Astrocyte (in vitro differentiated cells and primary cell): ENCODE measurements at regions not wholly inside any gene's neighbourhood (a gene's known extent, or its start where the extent isn't known, plus 50 kb on each side); places are given as distances from the start of the nearest gene placed in this dataset.

Experiments used
- EZH2 ChIP-seq: IDR thresholded peaks from 2 replicates; pipeline ENCODE4 v1.6.1; 2012; ENCODE audit warnings: mild to moderate bottlenecking, low read length, inconsistent platforms; ENCODE audit not compliant: insufficient read depth
- TF ChIP-seq, protein P1 (sequence below): IDR thresholded peaks from 2 replicates; pipeline ENCODE4 v1.5.1; 2011; ENCODE audit warnings: low read depth, mild to moderate bottlenecking, inconsistent platforms, low read length, moderate library complexity; ENCODE audit not compliant: insufficient read depth

GRCh38 chr18:65995206-65995605 is 244.4 kb downstream of the CDH7 start:
- TF ChIP-seq, protein P1, sequence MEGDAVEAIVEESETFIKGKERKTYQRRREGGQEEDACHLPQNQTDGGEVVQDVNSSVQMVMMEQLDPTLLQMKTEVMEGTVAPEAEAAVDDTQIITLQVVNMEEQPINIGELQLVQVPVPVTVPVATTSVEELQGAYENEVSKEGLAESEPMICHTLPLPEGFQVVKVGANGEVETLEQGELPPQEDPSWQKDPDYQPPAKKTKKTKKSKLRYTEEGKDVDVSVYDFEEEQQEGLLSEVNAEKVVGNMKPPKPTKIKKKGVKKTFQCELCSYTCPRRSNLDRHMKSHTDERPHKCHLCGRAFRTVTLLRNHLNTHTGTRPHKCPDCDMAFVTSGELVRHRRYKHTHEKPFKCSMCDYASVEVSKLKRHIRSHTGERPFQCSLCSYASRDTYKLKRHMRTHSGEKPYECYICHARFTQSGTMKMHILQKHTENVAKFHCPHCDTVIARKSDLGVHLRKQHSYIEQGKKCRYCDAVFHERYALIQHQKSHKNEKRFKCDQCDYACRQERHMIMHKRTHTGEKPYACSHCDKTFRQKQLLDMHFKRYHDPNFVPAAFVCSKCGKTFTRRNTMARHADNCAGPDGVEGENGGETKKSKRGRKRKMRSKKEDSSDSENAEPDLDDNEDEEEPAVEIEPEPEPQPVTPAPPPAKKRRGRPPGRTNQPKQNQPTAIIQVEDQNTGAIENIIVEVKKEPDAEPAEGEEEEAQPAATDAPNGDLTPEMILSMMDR = no peak
- no peak for TF ChIP-seq EZH2
